GM23248 (cell line): ENCODE measurements at regions not wholly inside any gene's neighbourhood (a gene's known extent, or its start where the extent isn't known, plus 50 kb on each side); places are given as distances from the start of the nearest gene placed in this dataset.

Source experiments
- EZH2 ChIP-seq: fragments of 200-600 bp; sonication (generic); IDR thresholded peaks from 2 replicates; pipeline ENCODE4 v1.6.1; 2018; ENCODE audit warnings: antibody characterized with exemption, mild to moderate bottlenecking; ENCODE audit not compliant: insufficient read depth, poor library complexity, severe bottlenecking
- EZH2phosphoT487 ChIP-seq: fragments of 200-600 bp; sonication (generic); IDR thresholded peaks from 2 replicates; pipeline ENCODE4 v1.6.1; 2018; ENCODE audit warnings: antibody characterized with exemption, moderate library complexity, mild to moderate bottlenecking, low read depth; ENCODE audit not compliant: insufficient read depth

GRCh38 chr14:66092206-66092605, 394.0 kb upstream of the CCDC196 start:
- TF ChIP-seq EZH2 (no peak), EZH2phosphoT487 (no peak)
